Activated CD8-positive, alpha-beta memory T cell treated with anti-CD3 and anti-CD28 coated beads, Interleukin-2, amount 50 U/mL, for 24 hours (primary cell): ENCODE measurements at regions not wholly inside any gene's neighbourhood (a gene's known extent, or its start where the extent isn't known, plus 50 kb on each side); places are given as distances from the start of the nearest gene placed in this dataset.
"Not testable (repeated sequence)": the region's sequence is repeated elsewhere in the genome, so short reads cannot be mapped to it uniquely, and the experiment has no call there.

Source experiments
- DNase-seq: peaks from one replicate; pipeline ENCODE4 v3.0.0-alpha.2; 2020; ENCODE audit errors: extremely low read depth

GRCh38 chr3:176341963-176342362 lies 855.3 kb downstream of the TBL1XR1 start:
- no peak for DNase-seq

GRCh38 chr3:176328666-176329065 lies 868.6 kb downstream of the TBL1XR1 start:
- DNase-seq = no peak

GRCh38 chr3:176328198-176328597 lies 869.1 kb downstream of the TBL1XR1 start:
- DNase-seq = no peak

GRCh38 chr3:176326894-176327490 lies 870.3 kb downstream of the TBL1XR1 start:
- not testable (repeated sequence) for DNase-seq

GRCh38 chr3:176321532-176321931 lies 875.8 kb downstream of the TBL1XR1 start:
- not testable (repeated sequence) for DNase-seq

- no peak for DNase-seq
Measured at GRCh38 chr3:176321099-176321498, 876.2 kb downstream of the TBL1XR1 start.

- no peak for DNase-seq
Measured at GRCh38 chr3:176313426-176313825, 883.9 kb downstream of the TBL1XR1 start.

- DNase-seq = no peak
Measured at GRCh38 chr3:176310641-176311040, 886.6 kb downstream of the TBL1XR1 start.

GRCh38 chr3:176302271-176302670 lies 895.0 kb downstream of the TBL1XR1 start:
- no peak for DNase-seq

GRCh38 chr3:176296066-176296597 lies 901.1 kb downstream of the TBL1XR1 start:
- DNase-seq = no peak

- DNase-seq = no peak
Measured at GRCh38 chr3:176293276-176293675, 904.0 kb downstream of the TBL1XR1 start.

GRCh38 chr3:176286476-176287085 lies 910.7 kb downstream of the TBL1XR1 start:
- no peak for DNase-seq

GRCh38 chr3:176275538-176275937 lies 921.7 kb downstream of the TBL1XR1 start:
- DNase-seq = no peak

GRCh38 chr3:176275113-176275512 lies 922.2 kb downstream of the TBL1XR1 start:
- no peak for DNase-seq

GRCh38 chr3:176274161-176274560 lies 923.1 kb downstream of the TBL1XR1 start:
- DNase-seq = no peak

GRCh38 chr3:176262071-176262470 lies 935.2 kb downstream of the TBL1XR1 start:
- DNase-seq = no peak

- DNase-seq = no peak
Measured at GRCh38 chr3:176247191-176247590, 950.1 kb downstream of the TBL1XR1 start.

- no peak for DNase-seq
Measured at GRCh38 chr3:176219970-176220369, 977.3 kb downstream of the TBL1XR1 start.

GRCh38 chr3:176214758-176215157 lies 982.5 kb downstream of the TBL1XR1 start:
- no peak for DNase-seq

- not testable (repeated sequence) for DNase-seq
Measured at GRCh38 chr3:176213314-176213713, 984.0 kb downstream of the TBL1XR1 start.

GRCh38 chr3:176208915-176209314 lies 988.4 kb downstream of the TBL1XR1 start:
- DNase-seq = no peak

- no peak for DNase-seq
Measured at GRCh38 chr3:176208283-176208682, 989.0 kb downstream of the TBL1XR1 start.

- no peak for DNase-seq
Measured at GRCh38 chr3:176206809-176207208, 990.5 kb downstream of the TBL1XR1 start.

- no peak for DNase-seq
Measured at GRCh38 chr3:176202652-176203051, 994.6 kb downstream of the TBL1XR1 start.
